Stimulated activated naive CD4-positive, alpha-beta T cell treated with Interleukin-2 at 50 U/mL for 16 hours (primary cell): ENCODE measurements at regions not wholly inside any gene's neighbourhood (a gene's known extent, or its start where the extent isn't known, plus 50 kb on each side); places are given as distances from the start of the nearest gene placed in this dataset.

Experiments used
- DNase-seq: peaks from one replicate; lab custom pipeline; 2025; lab: John Stamatoyannopoulos, UW

GRCh38 chr9:118306801-118307200, 602.6 kb downstream of the TLR4 start:
- no peak for DNase-seq

- no peak for DNase-seq
Measured at GRCh38 chr9:118313965-118314364, 609.8 kb downstream of the TLR4 start.

- no peak for DNase-seq
Measured at GRCh38 chr9:118316831-118317343, 612.7 kb downstream of the TLR4 start.

- DNase-seq: no peak
Measured at GRCh38 chr9:118318770-118319431, 614.7 kb downstream of the TLR4 start.

- no peak for DNase-seq
Measured at GRCh38 chr9:118321788-118322187, 617.6 kb downstream of the TLR4 start.

- DNase-seq: no peak
Measured at GRCh38 chr9:118324706-118325105, 620.5 kb downstream of the TLR4 start.

- DNase-seq: no peak
Measured at GRCh38 chr9:118325757-118326156, 621.6 kb downstream of the TLR4 start.

GRCh38 chr9:118326326-118326725, 622.1 kb downstream of the TLR4 start:
- DNase-seq: no peak

GRCh38 chr9:118330191-118330986, 626.2 kb downstream of the TLR4 start:
- DNase-seq: no peak

- DNase-seq: no peak
Measured at GRCh38 chr9:118331622-118332045, 627.4 kb downstream of the TLR4 start.

GRCh38 chr9:118336250-118336942, 632.2 kb downstream of the TLR4 start:
- no peak for DNase-seq

- DNase-seq: no peak
Measured at GRCh38 chr9:118336943-118337330, 632.7 kb downstream of the TLR4 start.

GRCh38 chr9:118360036-118360435, 655.8 kb downstream of the TLR4 start:
- no peak for DNase-seq

GRCh38 chr9:118362123-118362522, 657.9 kb downstream of the TLR4 start:
- DNase-seq: no peak

- no peak for DNase-seq
Measured at GRCh38 chr9:118362596-118362995, 658.4 kb downstream of the TLR4 start.

GRCh38 chr9:118364266-118365106, 660.3 kb downstream of the TLR4 start:
- no peak for DNase-seq

GRCh38 chr9:118366228-118366627, 662.0 kb downstream of the TLR4 start:
- no peak for DNase-seq

GRCh38 chr9:118367383-118367782, 663.2 kb downstream of the TLR4 start:
- DNase-seq: no peak

GRCh38 chr9:118384531-118385100, 680.4 kb downstream of the TLR4 start:
- no peak for DNase-seq

- no peak for DNase-seq
Measured at GRCh38 chr9:118395415-118395814, 691.2 kb downstream of the TLR4 start.

- DNase-seq: no peak
Measured at GRCh38 chr9:118401546-118401945, 697.3 kb downstream of the TLR4 start.
